ENCODE measurements at regions not wholly inside any gene's neighbourhood (a gene's known extent, or its start where the extent isn't known, plus 50 kb on each side); places are given as distances from the start of the nearest gene placed in this dataset.

DNA sequence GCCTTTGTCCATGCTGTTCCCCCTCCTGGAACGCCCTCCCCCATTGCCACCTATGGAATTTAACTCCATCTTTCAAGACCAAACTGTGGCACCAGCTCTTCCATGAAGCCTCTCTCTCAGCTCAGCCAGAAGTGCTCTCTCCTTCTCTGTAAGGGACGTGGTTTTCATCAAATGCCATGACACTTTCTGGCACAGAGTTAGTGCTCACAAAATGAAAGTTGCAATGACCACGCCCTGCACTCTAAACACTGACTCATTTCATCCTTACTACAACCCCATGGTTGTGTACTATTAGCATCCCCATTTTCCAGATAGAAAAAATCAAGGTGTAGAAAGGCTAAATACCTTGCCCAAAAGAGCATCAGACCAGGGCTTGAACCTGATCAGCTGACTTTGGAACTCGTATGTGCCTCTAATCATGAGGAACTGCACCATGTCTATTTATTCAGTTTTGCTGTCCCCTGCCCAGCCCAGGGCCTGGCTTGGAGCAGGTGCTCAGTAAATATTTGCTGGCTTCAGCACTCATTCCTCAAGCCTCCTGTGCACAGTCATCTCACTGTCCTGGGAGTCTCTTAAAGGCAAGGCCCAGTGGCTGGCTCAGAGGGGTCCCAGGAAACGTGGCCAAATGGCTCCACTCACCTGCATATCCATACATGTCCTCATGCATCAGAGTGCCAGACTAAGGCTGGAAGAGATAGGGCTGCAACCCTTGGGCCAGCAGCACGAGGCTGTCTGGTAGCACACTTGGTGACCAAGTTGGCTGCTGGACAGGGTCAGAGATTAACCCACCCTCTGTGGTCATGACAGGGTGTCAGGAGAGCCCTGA is 77.9 kb downstream of the MRPL14 start:
- H3K4me3 ChIP-seq = no peak overlapping the region
- 50 to 53% methylated on average over 6 of the region's 6 CpGs for WGBS, 2 donors
- TF ChIP-seq, protein P1, sequence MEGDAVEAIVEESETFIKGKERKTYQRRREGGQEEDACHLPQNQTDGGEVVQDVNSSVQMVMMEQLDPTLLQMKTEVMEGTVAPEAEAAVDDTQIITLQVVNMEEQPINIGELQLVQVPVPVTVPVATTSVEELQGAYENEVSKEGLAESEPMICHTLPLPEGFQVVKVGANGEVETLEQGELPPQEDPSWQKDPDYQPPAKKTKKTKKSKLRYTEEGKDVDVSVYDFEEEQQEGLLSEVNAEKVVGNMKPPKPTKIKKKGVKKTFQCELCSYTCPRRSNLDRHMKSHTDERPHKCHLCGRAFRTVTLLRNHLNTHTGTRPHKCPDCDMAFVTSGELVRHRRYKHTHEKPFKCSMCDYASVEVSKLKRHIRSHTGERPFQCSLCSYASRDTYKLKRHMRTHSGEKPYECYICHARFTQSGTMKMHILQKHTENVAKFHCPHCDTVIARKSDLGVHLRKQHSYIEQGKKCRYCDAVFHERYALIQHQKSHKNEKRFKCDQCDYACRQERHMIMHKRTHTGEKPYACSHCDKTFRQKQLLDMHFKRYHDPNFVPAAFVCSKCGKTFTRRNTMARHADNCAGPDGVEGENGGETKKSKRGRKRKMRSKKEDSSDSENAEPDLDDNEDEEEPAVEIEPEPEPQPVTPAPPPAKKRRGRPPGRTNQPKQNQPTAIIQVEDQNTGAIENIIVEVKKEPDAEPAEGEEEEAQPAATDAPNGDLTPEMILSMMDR (IDR thresholded peaks at IDR 0.05) = no peak
- DNase-seq (peak in 1 of 6 donors; percentile 20), FAIRE-seq (no peak), ATAC-seq (peak; percentile 9 to 67 (median 46))
- no peaks in the 10 kb centered on the region for H3K9me3 ChIP-seq
- intact Hi-C loops (cut with DNase I) = no loop called here
- H3K27me3 ChIP-seq = no peaks in the 10 kb centered on the region
- H3K36me3 ChIP-seq = no peaks in the 10 kb centered on the region
- peak overlapping the region in 2 of 4 donors; percentile 17 to 42 for H3K27ac ChIP-seq
- peaks cover 17 to 24% (median 23%) of the 10 kb centered on the region in 3 donors for H3K4me1 ChIP-seq

DNA sequence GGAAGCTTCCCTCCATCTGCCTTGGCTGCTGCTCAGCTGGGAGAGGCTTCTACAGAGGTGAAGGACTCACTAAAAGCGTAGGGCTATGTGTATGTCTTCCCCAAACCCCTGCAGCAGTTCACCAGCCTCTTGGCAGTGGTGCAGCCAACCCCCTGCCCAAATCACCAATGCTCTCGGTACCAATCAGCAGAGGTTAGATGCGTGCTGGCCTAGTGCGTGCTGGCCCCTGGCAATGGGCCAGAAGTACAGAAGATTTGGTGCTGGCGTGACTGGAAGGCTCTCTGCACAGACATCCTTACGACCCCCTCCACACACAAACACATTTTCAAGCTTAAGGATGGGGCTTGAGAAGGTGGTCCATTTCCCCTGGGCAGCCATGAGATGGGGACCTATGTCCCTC is 79.0 kb downstream of the MRPL14 start:
- no peaks in the 10 kb centered on the region for H3K36me3 ChIP-seq
- 96 to 99% methylated on average over 6 of the region's 6 CpGs for WGBS, 2 donors
- intact Hi-C loops (cut with DNase I) = no loop called here
- H3K9me3 ChIP-seq = no peaks in the 10 kb centered on the region
- peaks cover 17 to 26% (median 23%) of the 10 kb centered on the region in 3 donors for H3K4me1 ChIP-seq
- H3K27me3 ChIP-seq = no peaks in the 10 kb centered on the region
- no peak overlapping the region for H3K27ac ChIP-seq
- H3K4me3 ChIP-seq = no peak overlapping the region
- FAIRE-seq (no peak), ATAC-seq (no peak), DNase-seq (no peak)
- TF ChIP-seq, protein P1 (IDR thresholded peaks at IDR 0.05) = no peak

DNA sequence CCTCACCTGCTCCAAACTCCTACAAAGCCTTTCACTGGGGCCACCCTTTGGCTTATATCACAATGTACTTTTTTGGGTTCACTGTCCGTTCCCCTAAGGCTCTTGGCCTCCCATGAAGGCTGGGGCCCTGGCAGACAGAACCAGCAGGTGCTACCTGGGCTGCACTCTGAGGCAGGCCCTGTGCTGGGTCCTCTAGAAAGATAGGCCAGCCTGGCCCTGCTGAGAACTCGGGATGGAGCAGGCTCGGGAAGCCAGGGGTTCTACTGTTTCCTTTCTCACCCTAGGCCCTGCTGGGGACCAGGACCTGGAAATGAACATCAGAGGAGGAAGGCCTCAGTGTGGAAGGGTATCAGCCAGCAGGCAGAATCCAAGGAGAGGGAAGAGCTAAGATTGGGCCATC is 79.5 kb downstream of the MRPL14 start:
- DNase-seq (no peak), FAIRE-seq (no peak), ATAC-seq (no peak)
- Histone ChIP-seq H3K36me3 (no peaks in the 10 kb centered on the region), H3K4me3 (no peak overlapping the region), H3K4me1 (peaks cover 19 to 26% (median 24%) of the 10 kb centered on the region in 3 donors), H3K27me3 (no peaks in the 10 kb centered on the region), H3K9me3 (no peaks in the 10 kb centered on the region), H3K27ac (no peak overlapping the region)
- WGBS, 2 donors = 90 to 96% methylated on average over 3 of the region's 3 CpGs
- TF ChIP-seq, protein P1 (IDR thresholded peaks at IDR 0.05) = no peak
- intact Hi-C loops (cut with DNase I) = no loop called here

DNA sequence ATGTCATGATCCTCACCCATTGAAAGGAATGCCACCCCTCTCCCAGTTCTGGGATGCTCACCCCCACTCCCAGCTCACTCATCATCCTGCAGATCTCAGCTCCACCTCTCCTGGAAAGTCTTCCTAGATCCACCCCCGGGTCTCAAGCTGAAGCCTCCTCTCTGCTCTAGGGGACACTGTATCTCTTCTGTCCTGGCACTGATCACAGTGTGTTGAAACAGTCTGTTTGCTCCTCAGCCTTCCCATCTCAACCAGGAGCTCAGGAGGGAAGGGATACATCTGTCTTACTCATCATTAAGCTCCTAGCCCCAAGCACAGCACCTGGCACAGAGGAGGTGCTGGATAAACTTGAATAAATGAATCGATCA is 80.1 kb downstream of the MRPL14 start:
- no peak overlapping the region for H3K27ac ChIP-seq
- ATAC-seq = no peak

More for the DNA sequence above, 80.1 kb downstream of the MRPL14 start:
- DNase-seq (no peak), FAIRE-seq (no peak)
- 70 to 79% methylated on average over 2 of the region's 2 CpGs for WGBS, 2 donors
- Histone ChIP-seq H3K9me3 (no peaks in the 10 kb centered on the region), H3K4me3 (no peak overlapping the region), H3K27me3 (no peaks in the 10 kb centered on the region), H3K36me3 (no peaks in the 10 kb centered on the region), H3K4me1 (peaks cover 20 to 28% (median 26%) of the 10 kb centered on the region in 3 donors)
- TF ChIP-seq, protein P1 (IDR thresholded peaks at IDR 0.05) = no peak
- intact Hi-C loops (cut with DNase I) = no loop called here

Data from pancreas (tissue), 10 donors.